WTC11 (cell line): ENCODE measurements at regions not wholly inside any gene's neighbourhood (a gene's known extent, or its start where the extent isn't known, plus 50 kb on each side); places are given as distances from the start of the nearest gene placed in this dataset.

ENCODE experiments used
- ATAC-seq: fragments of 200-7000 bp; cut with Tn5 transposase; 2 replicates; pipeline ENCODE4 v1.10.0; 2021; ENCODE audit warnings: mild to moderate bottlenecking, moderate library complexity
- CTCF ChIA-PET: fragments of 300-600 bp; sonication (Branson Sonifier 250); formaldehyde crosslinking; loops from one replicate; lab custom pipeline; 2021; ENCODE audit warnings: antibody characterized with exemption; lab: Charles Lee
- POLR2A ChIA-PET: fragments of 350-600 bp; sonication (Branson Sonifier 250); formaldehyde crosslinking; loops from one replicate; lab custom pipeline; 2021; ENCODE audit warnings: antibody characterized with exemption; lab: Charles Lee
- DNase-seq: peaks from one replicate; pipeline ENCODE4 v3.0.0; 2021; ENCODE audit warnings: low spot score
- H3K27ac Mint-ChIP-seq: 2 replicates; pipeline ENCODE4 v1.8.0; 2021; ENCODE audit warnings: mixed read lengths
- H3K27me3 Mint-ChIP-seq: 2 replicates; pipeline ENCODE4 v1.8.0; 2021; ENCODE audit warnings: low read depth, mild to moderate bottlenecking, moderate library complexity, mixed read lengths
- H3K36me3 Mint-ChIP-seq: 2 replicates; pipeline ENCODE4 v1.8.0; 2021; ENCODE audit warnings: mixed read lengths
- H3K4me1 Mint-ChIP-seq: 2 replicates; pipeline ENCODE4 v1.8.0; 2022; ENCODE audit warnings: mixed read lengths
- H3K4me3 Mint-ChIP-seq: 2 replicates; pipeline ENCODE4 v1.8.0; 2021; ENCODE audit warnings: mild to moderate bottlenecking, moderate library complexity, mixed read lengths
- H3K9me3 Mint-ChIP-seq: 2 replicates; pipeline ENCODE4 v1.8.0; 2021; ENCODE audit warnings: mixed read lengths
- EMX1 ChIP-seq: fragments of 250-450 bp; sonication (Bioruptor Pico); IDR thresholded peaks from 2 replicates; pipeline ENCODE4 v1.8.0; 2021; ENCODE audit warnings: mild to moderate bottlenecking
- ETV6 ChIP-seq: sonication (generic); formaldehyde crosslinking; IDR thresholded peaks from 2 replicates; pipeline ENCODE4 v1.8.1; 2022; ENCODE audit warnings: mild to moderate bottlenecking, missing genetic modification reagents
- GABPB1 ChIP-seq: sonication (generic); formaldehyde crosslinking; IDR thresholded peaks from 2 replicates; pipeline ENCODE4 v1.8.1; 2023; ENCODE audit warnings: mild to moderate bottlenecking, missing genetic modification reagents
- HMGA2 ChIP-seq: fragments of 250-450 bp; sonication (Bioruptor Pico); IDR thresholded peaks from 2 replicates; pipeline ENCODE4 v1.4.0; 2021; ENCODE audit warnings: mild to moderate bottlenecking, moderate library complexity
- NFYB ChIP-seq: sonication (generic); formaldehyde crosslinking; conservative IDR thresholded peaks from 2 replicates; pipeline ENCODE4 v1.8.0; 2022; ENCODE audit warnings: low read depth, missing genetic modification reagents
- SP1 ChIP-seq: sonication (generic); formaldehyde crosslinking; conservative IDR thresholded peaks from 2 replicates; pipeline ENCODE4 v1.8.1; 2022; ENCODE audit warnings: missing genetic modification reagents
- TEAD1 ChIP-seq: sonication (generic); formaldehyde crosslinking; IDR thresholded peaks from 2 replicates; pipeline ENCODE4 v1.8.0; 2022; ENCODE audit warnings: mild to moderate bottlenecking, missing genetic modification reagents
- ZBTB21 ChIP-seq: sonication (generic); formaldehyde crosslinking; IDR thresholded peaks from 2 replicates; pipeline ENCODE4 v1.8.1; 2023; ENCODE audit warnings: mild to moderate bottlenecking, missing genetic modification reagents, borderline replicate concordance
- ZNF317 ChIP-seq: sonication (generic); formaldehyde crosslinking; IDR thresholded peaks from 2 replicates; pipeline ENCODE4 v1.8.1; 2023; ENCODE audit warnings: low read depth, mild to moderate bottlenecking, moderate library complexity, missing genetic modification reagents, borderline replicate concordance
- TF ChIP-seq, protein P1 (sequence below): fragments of 250-450 bp; sonication (Bioruptor Pico); IDR thresholded peaks from 2 replicates; pipeline ENCODE4 v1.8.0; 2021; ENCODE audit warnings: mild to moderate bottlenecking
- TF ChIP-seq, protein P2 (sequence below): sonication (generic); formaldehyde crosslinking; IDR thresholded peaks from 2 replicates; pipeline ENCODE4 v1.8.1; 2023; ENCODE audit warnings: mild to moderate bottlenecking, missing genetic modification reagents
- TF ChIP-seq, protein P3 (sequence below): sonication (generic); formaldehyde crosslinking; IDR thresholded peaks from 2 replicates; pipeline ENCODE4 v1.8.0; 2022; ENCODE audit warnings: mild to moderate bottlenecking, missing genetic modification reagents
- TF ChIP-seq, protein P4 (sequence below): sonication (generic); formaldehyde crosslinking; IDR thresholded peaks from 2 replicates; pipeline ENCODE4 v1.8.0; 2023; ENCODE audit warnings: mild to moderate bottlenecking, missing genetic modification reagents
- TF ChIP-seq, protein P5 (sequence below): fragments of 250-450 bp; sonication (Bioruptor Pico); IDR thresholded peaks from 2 replicates; pipeline ENCODE4 v1.9.0; 2021; ENCODE audit warnings: mild to moderate bottlenecking
- TF ChIP-seq, protein P6 (sequence below): sonication (generic); formaldehyde crosslinking; IDR thresholded peaks from 2 replicates; pipeline ENCODE4 v1.8.1; 2022; ENCODE audit warnings: low read depth, missing genetic modification reagents, borderline replicate concordance
- TF ChIP-seq, protein P7 (sequence below): fragments of 250-450 bp; sonication (Bioruptor Pico); conservative IDR thresholded peaks from 2 replicates; pipeline ENCODE4 v1.9.0; 2021; ENCODE audit warnings: mild to moderate bottlenecking
- TF ChIP-seq, protein P8 (sequence below): fragments of 250-450 bp; sonication (Bioruptor Pico); IDR thresholded peaks from 2 replicates; pipeline ENCODE4 v1.9.0; 2021; ENCODE audit warnings: moderate library complexity, mild to moderate bottlenecking, inconsistent platforms, borderline replicate concordance
- TF ChIP-seq, protein P9 (sequence below): fragments of 250-450 bp; sonication (Bioruptor Pico); IDR thresholded peaks from 2 replicates; pipeline ENCODE4 v2.1.2; 2022; ENCODE audit warnings: mild to moderate bottlenecking, moderate library complexity
- TF ChIP-seq, protein P10 (sequence below): fragments of 250-450 bp; sonication (Bioruptor Pico); IDR thresholded peaks from 2 replicates; pipeline ENCODE4 v1.9.0; 2021; ENCODE audit warnings: mild to moderate bottlenecking
- TF ChIP-seq, protein P11 (sequence below): sonication (generic); formaldehyde crosslinking; IDR thresholded peaks from 2 replicates; pipeline ENCODE4 v1.8.1; 2023; ENCODE audit warnings: mild to moderate bottlenecking, missing genetic modification reagents, moderate library complexity

DNA sequence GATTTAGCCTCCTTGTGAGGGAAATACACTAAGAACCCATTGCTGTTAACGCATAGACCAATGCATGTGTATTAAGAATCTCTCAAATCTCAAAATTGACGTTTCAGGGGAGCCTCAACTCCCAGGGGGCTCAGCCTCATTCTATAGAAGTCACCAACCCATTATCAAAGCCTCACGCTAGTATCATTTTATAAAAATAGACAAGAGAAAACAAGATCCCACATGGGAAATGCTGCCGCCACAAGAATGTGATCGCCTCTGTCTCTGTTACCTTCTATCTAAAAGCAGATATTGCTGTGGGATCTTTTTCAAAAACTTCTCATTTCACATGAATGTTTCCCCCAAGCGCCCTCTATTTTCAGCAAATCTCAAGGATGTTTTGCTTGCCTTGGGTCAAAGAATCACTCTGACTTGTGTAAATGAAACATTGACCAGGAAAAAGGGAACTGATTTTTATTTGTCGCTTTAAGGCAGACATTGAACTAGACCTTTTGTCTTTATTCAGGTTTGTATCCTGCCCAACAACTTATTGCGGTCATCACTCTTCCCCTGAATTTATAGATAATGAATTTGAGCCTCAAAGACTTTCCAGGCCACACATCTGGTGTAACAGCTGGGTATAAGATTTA, 679.0 kb upstream of the ID2 start:
- H3K27me3 Mint-ChIP-seq = no peaks in the 10 kb centered on the region
- H3K9me3 Mint-ChIP-seq = peaks cover 7% of the 10 kb centered on the region
- peaks cover 2% of the 10 kb centered on the region; the same call in 1 of the 2 replicates for H3K36me3 Mint-ChIP-seq
- DNase-seq = no peak
- H3K4me1 Mint-ChIP-seq = peaks cover 26% of the 10 kb centered on the region
- H3K27ac Mint-ChIP-seq = no peak overlapping the region
- CTCF ChIA-PET = no interaction called here
- H3K4me3 Mint-ChIP-seq = no peak overlapping the region
- no peak for ATAC-seq
- POLR2A ChIA-PET = no interaction called here
- no peak for TF ChIP-seq SP1 (CRISPR knock-in tag)
- no peak for TF ChIP-seq ZBTB21 (CRISPR knock-in tag)
- TF ChIP-seq ZNF317 (CRISPR knock-in tag) = no peak
- no peak for TF ChIP-seq ETV6
- TF ChIP-seq HMGA2 = no peak
- TF ChIP-seq, protein P1, sequence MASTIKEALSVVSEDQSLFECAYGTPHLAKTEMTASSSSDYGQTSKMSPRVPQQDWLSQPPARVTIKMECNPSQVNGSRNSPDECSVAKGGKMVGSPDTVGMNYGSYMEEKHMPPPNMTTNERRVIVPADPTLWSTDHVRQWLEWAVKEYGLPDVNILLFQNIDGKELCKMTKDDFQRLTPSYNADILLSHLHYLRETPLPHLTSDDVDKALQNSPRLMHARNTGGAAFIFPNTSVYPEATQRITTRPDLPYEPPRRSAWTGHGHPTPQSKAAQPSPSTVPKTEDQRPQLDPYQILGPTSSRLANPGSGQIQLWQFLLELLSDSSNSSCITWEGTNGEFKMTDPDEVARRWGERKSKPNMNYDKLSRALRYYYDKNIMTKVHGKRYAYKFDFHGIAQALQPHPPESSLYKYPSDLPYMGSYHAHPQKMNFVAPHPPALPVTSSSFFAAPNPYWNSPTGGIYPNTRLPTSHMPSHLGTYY = no peak
- TF ChIP-seq, protein P2, sequence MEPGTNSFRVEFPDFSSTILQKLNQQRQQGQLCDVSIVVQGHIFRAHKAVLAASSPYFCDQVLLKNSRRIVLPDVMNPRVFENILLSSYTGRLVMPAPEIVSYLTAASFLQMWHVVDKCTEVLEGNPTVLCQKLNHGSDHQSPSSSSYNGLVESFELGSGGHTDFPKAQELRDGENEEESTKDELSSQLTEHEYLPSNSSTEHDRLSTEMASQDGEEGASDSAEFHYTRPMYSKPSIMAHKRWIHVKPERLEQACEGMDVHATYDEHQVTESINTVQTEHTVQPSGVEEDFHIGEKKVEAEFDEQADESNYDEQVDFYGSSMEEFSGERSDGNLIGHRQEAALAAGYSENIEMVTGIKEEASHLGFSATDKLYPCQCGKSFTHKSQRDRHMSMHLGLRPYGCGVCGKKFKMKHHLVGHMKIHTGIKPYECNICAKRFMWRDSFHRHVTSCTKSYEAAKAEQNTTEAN (CRISPR knock-in tag) = no peak
- TF ChIP-seq, protein P3, sequence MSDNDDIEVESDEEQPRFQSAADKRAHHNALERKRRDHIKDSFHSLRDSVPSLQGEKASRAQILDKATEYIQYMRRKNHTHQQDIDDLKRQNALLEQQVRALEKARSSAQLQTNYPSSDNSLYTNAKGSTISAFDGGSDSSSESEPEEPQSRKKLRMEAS = no peak
- TF ChIP-seq EMX1 = no peak
- TF ChIP-seq, protein P4, sequence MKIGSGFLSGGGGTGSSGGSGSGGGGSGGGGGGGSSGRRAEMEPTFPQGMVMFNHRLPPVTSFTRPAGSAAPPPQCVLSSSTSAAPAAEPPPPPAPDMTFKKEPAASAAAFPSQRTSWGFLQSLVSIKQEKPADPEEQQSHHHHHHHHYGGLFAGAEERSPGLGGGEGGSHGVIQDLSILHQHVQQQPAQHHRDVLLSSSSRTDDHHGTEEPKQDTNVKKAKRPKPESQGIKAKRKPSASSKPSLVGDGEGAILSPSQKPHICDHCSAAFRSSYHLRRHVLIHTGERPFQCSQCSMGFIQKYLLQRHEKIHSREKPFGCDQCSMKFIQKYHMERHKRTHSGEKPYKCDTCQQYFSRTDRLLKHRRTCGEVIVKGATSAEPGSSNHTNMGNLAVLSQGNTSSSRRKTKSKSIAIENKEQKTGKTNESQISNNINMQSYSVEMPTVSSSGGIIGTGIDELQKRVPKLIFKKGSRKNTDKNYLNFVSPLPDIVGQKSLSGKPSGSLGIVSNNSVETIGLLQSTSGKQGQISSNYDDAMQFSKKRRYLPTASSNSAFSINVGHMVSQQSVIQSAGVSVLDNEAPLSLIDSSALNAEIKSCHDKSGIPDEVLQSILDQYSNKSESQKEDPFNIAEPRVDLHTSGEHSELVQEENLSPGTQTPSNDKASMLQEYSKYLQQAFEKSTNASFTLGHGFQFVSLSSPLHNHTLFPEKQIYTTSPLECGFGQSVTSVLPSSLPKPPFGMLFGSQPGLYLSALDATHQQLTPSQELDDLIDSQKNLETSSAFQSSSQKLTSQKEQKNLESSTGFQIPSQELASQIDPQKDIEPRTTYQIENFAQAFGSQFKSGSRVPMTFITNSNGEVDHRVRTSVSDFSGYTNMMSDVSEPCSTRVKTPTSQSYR (CRISPR knock-in tag) = no peak
- TF ChIP-seq, protein P5, sequence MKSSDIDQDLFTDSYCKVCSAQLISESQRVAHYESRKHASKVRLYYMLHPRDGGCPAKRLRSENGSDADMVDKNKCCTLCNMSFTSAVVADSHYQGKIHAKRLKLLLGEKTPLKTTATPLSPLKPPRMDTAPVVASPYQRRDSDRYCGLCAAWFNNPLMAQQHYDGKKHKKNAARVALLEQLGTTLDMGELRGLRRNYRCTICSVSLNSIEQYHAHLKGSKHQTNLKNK (CRISPR knock-in tag) = no peak
- no peak for TF ChIP-seq TEAD1 (CRISPR knock-in tag)
- no peak for TF ChIP-seq GABPB1 (CRISPR knock-in tag)
- TF ChIP-seq, protein P6, sequence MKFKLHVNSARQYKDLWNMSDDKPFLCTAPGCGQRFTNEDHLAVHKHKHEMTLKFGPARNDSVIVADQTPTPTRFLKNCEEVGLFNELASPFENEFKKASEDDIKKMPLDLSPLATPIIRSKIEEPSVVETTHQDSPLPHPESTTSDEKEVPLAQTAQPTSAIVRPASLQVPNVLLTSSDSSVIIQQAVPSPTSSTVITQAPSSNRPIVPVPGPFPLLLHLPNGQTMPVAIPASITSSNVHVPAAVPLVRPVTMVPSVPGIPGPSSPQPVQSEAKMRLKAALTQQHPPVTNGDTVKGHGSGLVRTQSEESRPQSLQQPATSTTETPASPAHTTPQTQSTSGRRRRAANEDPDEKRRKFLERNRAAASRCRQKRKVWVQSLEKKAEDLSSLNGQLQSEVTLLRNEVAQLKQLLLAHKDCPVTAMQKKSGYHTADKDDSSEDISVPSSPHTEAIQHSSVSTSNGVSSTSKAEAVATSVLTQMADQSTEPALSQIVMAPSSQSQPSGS = no peak
- TF ChIP-seq NFYB (CRISPR knock-in tag) = no peak
- TF ChIP-seq, protein P7, sequence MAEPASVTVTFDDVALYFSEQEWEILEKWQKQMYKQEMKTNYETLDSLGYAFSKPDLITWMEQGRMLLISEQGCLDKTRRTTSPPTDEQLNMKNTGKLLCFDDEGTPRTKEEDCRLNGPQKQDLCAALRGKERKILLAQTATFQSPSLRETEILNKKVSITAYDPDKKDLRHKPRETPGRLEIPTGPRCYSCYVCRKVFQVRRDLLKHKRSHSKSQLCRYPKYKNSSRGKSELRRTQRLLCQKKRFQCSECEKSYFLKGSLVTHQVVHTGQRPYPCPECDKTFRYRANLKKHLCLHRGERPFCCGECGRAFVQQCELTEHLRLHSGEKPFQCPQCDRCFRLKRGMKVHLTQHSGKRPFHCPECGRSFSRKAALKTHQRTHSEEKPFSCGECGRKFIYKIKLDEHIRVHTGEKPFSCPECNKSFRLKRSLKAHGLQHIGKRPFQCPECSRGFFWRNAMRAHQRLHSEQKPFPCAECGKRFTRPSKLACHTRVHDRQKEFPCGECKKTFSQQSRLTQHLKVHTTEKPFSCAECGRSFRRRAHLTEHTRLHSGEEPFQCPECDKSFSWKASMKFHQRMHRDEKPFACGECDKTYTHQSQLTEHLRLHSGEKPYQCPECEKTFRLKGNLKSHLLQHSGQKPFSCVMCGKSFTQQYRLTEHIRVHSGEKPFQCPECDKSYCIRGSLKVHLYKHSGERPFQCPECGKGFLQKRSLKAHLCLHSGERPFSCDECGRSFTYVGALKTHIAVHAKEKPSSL (CRISPR knock-in tag) = no peak
- TF ChIP-seq, protein P8, sequence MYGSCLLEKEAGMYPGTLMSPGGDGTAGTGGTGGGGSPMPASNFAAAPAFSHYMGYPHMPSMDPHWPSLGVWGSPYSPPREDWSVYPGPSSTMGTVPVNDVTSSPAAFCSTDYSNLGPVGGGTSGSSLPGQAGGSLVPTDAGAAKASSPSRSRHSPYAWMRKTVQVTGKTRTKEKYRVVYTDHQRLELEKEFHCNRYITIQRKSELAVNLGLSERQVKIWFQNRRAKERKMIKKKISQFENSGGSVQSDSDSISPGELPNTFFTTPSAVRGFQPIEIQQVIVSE (CRISPR knock-in tag) = no peak
- TF ChIP-seq, protein P9, sequence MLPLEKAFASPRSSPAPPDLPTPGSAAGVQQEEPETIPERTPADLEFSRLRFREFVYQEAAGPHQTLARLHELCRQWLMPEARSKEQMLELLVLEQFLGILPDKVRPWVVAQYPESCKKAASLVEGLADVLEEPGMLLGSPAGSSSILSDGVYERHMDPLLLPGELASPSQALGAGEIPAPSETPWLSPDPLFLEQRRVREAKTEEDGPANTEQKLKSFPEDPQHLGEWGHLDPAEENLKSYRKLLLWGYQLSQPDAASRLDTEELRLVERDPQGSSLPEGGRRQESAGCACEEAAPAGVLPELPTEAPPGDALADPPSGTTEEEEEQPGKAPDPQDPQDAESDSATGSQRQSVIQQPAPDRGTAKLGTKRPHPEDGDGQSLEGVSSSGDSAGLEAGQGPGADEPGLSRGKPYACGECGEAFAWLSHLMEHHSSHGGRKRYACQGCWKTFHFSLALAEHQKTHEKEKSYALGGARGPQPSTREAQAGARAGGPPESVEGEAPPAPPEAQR (CRISPR knock-in tag) = no peak
- TF ChIP-seq, protein P10, sequence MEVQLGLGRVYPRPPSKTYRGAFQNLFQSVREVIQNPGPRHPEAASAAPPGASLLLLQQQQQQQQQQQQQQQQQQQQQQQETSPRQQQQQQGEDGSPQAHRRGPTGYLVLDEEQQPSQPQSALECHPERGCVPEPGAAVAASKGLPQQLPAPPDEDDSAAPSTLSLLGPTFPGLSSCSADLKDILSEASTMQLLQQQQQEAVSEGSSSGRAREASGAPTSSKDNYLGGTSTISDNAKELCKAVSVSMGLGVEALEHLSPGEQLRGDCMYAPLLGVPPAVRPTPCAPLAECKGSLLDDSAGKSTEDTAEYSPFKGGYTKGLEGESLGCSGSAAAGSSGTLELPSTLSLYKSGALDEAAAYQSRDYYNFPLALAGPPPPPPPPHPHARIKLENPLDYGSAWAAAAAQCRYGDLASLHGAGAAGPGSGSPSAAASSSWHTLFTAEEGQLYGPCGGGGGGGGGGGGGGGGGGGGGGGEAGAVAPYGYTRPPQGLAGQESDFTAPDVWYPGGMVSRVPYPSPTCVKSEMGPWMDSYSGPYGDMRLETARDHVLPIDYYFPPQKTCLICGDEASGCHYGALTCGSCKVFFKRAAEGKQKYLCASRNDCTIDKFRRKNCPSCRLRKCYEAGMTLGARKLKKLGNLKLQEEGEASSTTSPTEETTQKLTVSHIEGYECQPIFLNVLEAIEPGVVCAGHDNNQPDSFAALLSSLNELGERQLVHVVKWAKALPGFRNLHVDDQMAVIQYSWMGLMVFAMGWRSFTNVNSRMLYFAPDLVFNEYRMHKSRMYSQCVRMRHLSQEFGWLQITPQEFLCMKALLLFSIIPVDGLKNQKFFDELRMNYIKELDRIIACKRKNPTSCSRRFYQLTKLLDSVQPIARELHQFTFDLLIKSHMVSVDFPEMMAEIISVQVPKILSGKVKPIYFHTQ (CRISPR knock-in tag) = no peak
- TF ChIP-seq, protein P11, sequence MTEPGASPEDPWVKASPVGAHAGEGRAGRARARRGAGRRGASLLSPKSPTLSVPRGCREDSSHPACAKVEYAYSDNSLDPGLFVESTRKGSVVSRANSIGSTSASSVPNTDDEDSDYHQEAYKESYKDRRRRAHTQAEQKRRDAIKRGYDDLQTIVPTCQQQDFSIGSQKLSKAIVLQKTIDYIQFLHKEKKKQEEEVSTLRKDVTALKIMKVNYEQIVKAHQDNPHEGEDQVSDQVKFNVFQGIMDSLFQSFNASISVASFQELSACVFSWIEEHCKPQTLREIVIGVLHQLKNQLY = no peak
- TF ChIP-seq, all 79 proteins: peak for 0
